WTC11 (cell line): ENCODE measurements at regions not wholly inside any gene's neighbourhood (a gene's known extent, or its start where the extent isn't known, plus 50 kb on each side); places are given as distances from the start of the nearest gene placed in this dataset.

ENCODE experiments used
- ATF1 ChIP-seq: sonication (generic); formaldehyde crosslinking; IDR thresholded peaks from 2 replicates; pipeline ENCODE4 v1.8.1; 2023; ENCODE audit warnings: mild to moderate bottlenecking, moderate library complexity, missing genetic modification reagents
- CTCF ChIP-seq: fragments of 200-600 bp; IDR thresholded peaks from 2 replicates; pipeline ENCODE4 v1.8.0; 2022; ENCODE audit warnings: antibody characterized with exemption
- ETV6 ChIP-seq: sonication (generic); formaldehyde crosslinking; IDR thresholded peaks from 2 replicates; pipeline ENCODE4 v1.8.1; 2022; ENCODE audit warnings: mild to moderate bottlenecking, missing genetic modification reagents
- FOXP1 ChIP-seq: sonication (generic); formaldehyde crosslinking; IDR thresholded peaks from 2 replicates; pipeline ENCODE4 v1.8.0; 2022; ENCODE audit warnings: missing genetic modification reagents, mild to moderate bottlenecking, moderate library complexity, borderline replicate concordance
- GABPB1 ChIP-seq: sonication (generic); formaldehyde crosslinking; IDR thresholded peaks from 2 replicates; pipeline ENCODE4 v1.8.1; 2023; ENCODE audit warnings: mild to moderate bottlenecking, missing genetic modification reagents
- GRHL2 ChIP-seq: fragments of 250-450 bp; sonication (Bioruptor Pico); IDR thresholded peaks from 2 replicates; pipeline ENCODE4 v1.8.0; 2022; ENCODE audit warnings: mild to moderate bottlenecking, moderate library complexity; ENCODE audit not compliant: insufficient replicate concordance, severe bottlenecking
- NFYB ChIP-seq: sonication (generic); formaldehyde crosslinking; conservative IDR thresholded peaks from 2 replicates; pipeline ENCODE4 v1.8.0; 2022; ENCODE audit warnings: low read depth, missing genetic modification reagents
- PRDM15 ChIP-seq: sonication (generic); formaldehyde crosslinking; IDR thresholded peaks from 2 replicates; pipeline ENCODE4 v1.8.0; 2022; ENCODE audit warnings: missing genetic modification reagents
- PREB ChIP-seq: sonication (generic); formaldehyde crosslinking; IDR thresholded peaks from 2 replicates; pipeline ENCODE4 v1.8.1; 2022; ENCODE audit warnings: mild to moderate bottlenecking, missing genetic modification reagents, moderate library complexity, borderline replicate concordance
- USF2 ChIP-seq: sonication (generic); formaldehyde crosslinking; IDR thresholded peaks from 2 replicates; pipeline ENCODE4 v1.8.1; 2023; ENCODE audit warnings: mild to moderate bottlenecking, missing genetic modification reagents, moderate library complexity
- ZBTB43 ChIP-seq: sonication (generic); formaldehyde crosslinking; IDR thresholded peaks from 2 replicates; pipeline ENCODE4 v1.8.1; 2023; ENCODE audit warnings: mild to moderate bottlenecking, missing genetic modification reagents
- ZNF317 ChIP-seq: sonication (generic); formaldehyde crosslinking; IDR thresholded peaks from 2 replicates; pipeline ENCODE4 v1.8.1; 2023; ENCODE audit warnings: low read depth, mild to moderate bottlenecking, moderate library complexity, missing genetic modification reagents, borderline replicate concordance

GRCh38 chr20:60091305-60091704 lies 133.1 kb downstream of the CDH26 start:
- TF ChIP-seq CTCF (no peak), ATF1 (no peak), ETV6 (CRISPR knock-in tag) (no peak), ZBTB43 (CRISPR knock-in tag) (no peak), ZNF317 (CRISPR knock-in tag) (no peak), PRDM15 (no peak), GABPB1 (CRISPR knock-in tag) (no peak), FOXP1 (CRISPR knock-in tag) (no peak), GRHL2 (CRISPR knock-in tag) (no peak), NFYB (CRISPR knock-in tag) (no peak), PREB (CRISPR knock-in tag) (no peak), USF2 (CRISPR knock-in tag) (no peak)
